NOMO-1 (cell line): ENCODE measurements at regions not wholly inside any gene's neighbourhood (a gene's known extent, or its start where the extent isn't known, plus 50 kb on each side); places are given as distances from the start of the nearest gene placed in this dataset.

Experiments
- DNase-seq, 2 experiments: peaks; one replicate each; lab custom pipeline; 2025; ENCODE audit not compliant: unreplicated experiment in 2 of 2; lab: John Stamatoyannopoulos, UW

DNA sequence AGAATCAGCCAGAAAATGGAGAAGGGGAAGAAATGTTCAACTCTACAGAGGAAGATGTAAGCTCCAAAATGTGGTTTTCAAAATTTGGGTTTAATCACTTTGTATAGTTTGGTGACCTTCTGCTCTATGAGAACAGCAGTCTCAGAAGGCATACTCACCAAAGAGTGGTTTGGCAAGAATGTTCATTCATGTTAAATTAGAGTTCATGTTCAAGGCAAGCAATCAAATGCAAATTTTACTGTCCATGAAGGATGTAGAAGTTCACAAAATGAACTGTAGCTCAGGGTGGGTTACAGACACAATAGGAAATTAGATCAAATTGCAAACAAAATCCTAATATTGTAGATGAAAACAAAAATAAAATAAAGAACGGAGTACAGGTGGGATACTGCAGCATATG is 606.7 kb upstream of the PCDH20 start:
- no peak for DNase-seq

- no peak for DNase-seq
These were observed 604.2 kb upstream of the PCDH20 start for GRCh38 chr13:62019858-62020257.

DNA sequence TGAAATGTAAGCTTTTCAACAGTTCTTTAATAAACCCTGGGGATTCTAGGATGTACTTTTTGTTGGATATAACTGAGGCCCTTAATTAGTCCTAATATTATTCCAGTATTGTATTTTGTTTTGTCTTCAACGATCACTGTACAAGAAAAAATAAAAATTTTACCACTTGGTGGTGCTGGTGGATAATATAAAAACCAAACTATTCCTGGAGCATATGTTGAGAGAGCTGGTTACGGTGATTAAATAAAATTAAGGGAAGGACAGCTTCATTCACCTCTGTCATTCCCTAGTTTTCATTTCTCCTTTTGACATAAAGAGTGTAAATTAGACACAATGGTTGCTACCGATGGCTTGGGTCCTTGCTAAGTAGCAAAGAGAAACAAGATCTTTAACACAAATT is 598.6 kb upstream of the PCDH20 start:
- DNase-seq = peak in 1 of 2 experiments; percentile 17

- DNase-seq = no peak
These were observed 587.8 kb upstream of the PCDH20 start for GRCh38 chr13:62003452-62003851.

GRCh38 chr13:61994174-61994573 is 578.5 kb upstream of the PCDH20 start:
- no peak for DNase-seq

DNA sequence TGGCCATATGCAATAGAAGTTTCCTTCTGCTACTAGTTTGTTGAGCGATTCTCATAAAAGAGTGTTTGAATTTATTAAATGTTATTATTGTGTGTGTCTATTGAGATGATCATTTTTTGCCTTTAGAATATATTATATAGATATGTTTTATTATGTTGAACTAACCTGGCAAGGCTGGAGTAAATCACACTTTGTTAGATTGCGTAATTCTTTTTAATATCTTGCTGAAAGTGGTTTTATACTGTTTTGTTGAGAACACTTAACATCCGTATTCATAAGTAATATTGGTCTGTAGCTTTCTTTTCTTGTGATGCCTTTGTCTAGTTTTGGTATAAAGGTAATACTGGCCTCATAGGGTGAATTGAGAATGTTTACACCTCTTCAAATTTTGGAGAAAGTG is 574.3 kb upstream of the PCDH20 start:
- no peak for DNase-seq

GRCh38 chr13:61988810-61989209 is 573.2 kb upstream of the PCDH20 start:
- DNase-seq = no peak

GRCh38 chr13:61975001-61975400 is 559.4 kb upstream of the PCDH20 start:
- DNase-seq = no peak

GRCh38 chr13:61965756-61966155 is 550.1 kb upstream of the PCDH20 start:
- no peak for DNase-seq

DNA sequence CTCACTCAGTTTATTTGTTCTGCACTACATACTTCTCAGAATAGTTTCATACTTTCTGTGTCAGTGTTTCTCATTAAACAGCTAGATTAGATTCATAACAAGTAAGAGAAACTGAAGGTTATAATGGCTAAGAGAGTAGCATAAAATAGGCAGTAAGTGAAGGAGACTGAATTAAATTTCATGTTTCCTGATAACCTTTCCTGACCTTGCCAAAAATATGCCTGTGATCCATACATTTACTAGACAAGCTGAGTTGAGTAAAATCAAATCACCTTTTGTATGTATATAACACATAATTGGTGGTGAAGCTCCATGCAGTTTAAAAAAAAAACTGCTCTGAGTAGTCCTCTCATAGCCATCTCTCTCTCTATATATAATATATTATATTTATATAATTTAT is 545.3 kb upstream of the PCDH20 start:
- DNase-seq = peak in 1 of 2 experiments; percentile 22

DNA sequence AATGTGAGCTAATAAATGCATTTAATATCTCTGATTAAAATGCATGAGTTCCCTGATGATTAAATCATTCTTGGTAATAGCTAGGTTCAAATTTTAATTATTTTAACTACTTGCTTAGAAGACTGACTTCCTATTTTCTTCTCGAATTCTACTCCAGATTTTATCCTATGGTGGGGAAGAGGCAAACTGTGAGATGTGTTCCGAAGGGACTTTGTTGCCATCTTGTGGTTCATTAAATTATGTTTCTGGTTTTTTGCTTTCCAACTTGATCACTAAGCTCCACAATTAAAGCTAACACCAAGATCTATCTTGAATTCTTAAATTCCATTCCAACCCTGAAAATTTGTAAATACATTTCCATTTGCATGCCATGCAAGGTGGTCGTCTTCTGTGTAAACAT is 538.4 kb upstream of the PCDH20 start:
- DNase-seq = peak; percentile 51 to 75

- DNase-seq = no peak
These were observed 535.2 kb upstream of the PCDH20 start for GRCh38 chr13:61950828-61951227.

DNA sequence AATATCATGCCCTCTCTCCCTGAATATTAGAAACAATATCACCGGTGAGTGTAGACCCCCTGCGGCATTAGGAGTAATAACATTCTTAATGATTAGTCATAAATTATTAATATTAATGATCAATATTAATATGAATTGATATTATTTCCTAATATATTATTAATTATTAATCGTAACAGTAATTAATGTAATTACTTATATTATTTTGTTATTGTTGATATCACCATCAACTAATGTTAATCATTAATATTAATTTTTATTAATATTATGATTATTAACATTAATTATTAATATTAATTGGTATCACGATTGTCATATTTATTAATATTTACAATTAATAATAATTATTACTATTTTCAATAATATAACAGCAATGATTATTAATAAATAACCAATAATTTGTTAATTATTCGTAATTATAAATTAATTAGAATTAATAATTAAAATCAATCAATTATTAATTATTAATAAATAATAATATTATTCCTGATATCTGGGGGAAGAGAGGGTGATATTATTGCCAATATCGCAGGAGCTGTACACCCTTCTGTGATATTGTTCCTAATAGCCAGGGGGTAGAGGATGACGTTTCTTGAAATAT is 528.8 kb upstream of the PCDH20 start:
- DNase-seq = no peak

DNA sequence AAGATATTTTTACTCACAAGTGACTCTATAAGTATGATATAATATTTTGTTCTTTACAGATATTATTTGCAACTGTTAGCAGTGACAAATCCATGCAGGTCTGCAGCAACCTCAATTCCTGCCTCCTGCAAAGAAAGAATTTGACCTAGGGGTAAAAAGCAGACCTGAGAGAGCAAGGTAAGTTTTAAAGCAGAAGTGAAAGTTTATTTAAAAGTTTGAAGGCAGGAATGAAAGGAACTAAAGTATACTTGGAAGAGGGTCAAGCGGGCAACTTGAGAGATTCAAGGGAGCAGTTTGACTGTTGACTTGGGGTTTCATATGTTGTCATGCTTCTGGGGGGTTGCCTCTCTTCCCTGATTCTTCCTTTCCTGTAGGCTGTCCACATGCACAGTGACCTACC is 520.1 kb upstream of the PCDH20 start:
- peak in 1 of 2 experiments; percentile 18 for DNase-seq

DNA sequence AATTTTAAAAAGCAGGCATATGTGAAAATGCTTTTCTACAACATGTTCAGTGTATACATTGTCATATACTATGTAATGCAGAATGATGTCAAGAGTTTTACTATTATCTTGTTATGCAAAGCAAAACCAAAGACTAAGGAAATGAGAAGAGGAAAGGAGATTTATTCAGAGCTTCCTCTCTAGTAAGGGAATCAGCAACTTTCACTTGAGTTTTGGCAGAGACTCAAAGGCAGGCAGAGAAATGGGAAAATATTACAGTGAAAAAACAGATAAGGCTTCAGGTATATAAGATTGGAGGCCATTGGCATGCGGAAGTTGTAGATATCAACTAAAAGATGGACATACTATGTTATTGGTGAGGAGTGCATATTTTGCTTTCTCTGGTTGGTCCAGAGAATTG is 512.0 kb upstream of the PCDH20 start:
- peak in 1 of 2 experiments; percentile 63 for DNase-seq

DNA sequence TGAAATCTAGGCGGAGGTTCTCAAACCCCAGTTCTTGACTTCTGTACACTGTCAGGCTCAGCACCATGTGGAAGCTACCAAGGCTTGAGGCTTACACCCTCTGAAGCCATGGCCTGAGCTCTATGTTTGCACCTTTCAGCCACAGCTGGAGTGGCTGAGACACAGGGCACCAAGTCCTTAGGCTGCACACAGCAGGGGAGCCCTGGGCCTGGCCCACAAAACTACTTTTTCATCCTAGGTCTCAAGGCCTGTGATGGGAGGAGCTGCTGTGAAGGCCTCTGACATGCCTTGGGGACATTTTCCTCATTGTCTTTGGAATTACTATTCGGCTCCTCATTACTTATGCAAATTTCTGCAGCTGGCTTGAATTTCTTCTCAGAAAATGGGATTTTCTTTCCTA is 503.2 kb upstream of the PCDH20 start:
- no peak for DNase-seq

GRCh38 chr13:61916483-61916882 is 500.8 kb upstream of the PCDH20 start:
- no peak for DNase-seq

GRCh38 chr13:61913183-61913582 is 497.5 kb upstream of the PCDH20 start:
- no peak for DNase-seq

- DNase-seq = peak in 1 of 2 experiments; percentile 28
These were observed 493.4 kb upstream of the PCDH20 start for GRCh38 chr13:61908906-61909615.

DNA sequence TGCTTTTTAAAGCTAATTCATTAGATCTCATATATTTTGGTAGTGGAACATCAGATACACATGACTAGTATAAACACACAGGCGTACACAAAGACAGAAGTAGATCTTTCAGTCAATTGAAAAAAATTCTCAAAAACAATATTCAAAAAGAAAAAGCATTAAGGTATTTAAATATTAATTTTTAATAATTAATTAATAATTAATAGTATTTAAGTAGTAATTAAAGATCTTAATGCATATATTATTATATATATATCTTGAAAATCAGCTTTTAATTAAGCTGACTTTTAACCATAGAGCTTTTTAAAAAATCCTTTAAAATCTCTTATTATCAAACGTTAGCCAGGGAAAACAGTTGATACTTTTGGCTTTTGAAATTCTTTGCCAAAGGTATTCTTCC is 489.4 kb upstream of the PCDH20 start:
- DNase-seq = no peak

- DNase-seq = no peak
These were observed 486.4 kb upstream of the PCDH20 start for GRCh38 chr13:61901946-61902541.

DNA sequence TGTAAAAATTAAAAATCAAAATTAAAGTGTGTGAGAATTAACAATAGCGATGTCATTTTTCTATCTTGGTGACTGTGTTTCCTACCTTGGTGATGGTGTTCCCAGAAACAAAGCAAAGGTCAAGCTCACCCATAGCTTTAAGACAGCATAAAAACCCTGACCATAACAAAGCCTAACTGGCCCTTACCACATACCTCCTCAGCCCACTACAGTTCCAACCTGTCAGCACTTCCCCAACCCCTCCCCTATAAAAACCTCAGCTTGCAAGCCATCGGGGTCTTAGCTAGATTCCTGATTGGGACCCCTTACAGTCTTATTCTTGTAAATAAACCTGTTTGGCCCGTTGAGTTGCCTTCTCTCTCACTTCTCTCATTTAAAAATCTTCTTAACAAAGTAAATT is 484.4 kb upstream of the PCDH20 start:
- DNase-seq = no peak
